ENCODE measurements at regions not wholly inside any gene's neighbourhood (a gene's known extent, or its start where the extent isn't known, plus 50 kb on each side); places are given as distances from the start of the nearest gene placed in this dataset.
"Not testable (repeated sequence)": the region's sequence is repeated elsewhere in the genome, so short reads cannot be mapped to it uniquely, and the experiment has no call there.

GRCh38 chr7:136441835-136442234 is 426.6 kb upstream of the CHRM2 start:
- in situ Hi-C loops (cut with HindIII; ENCODE audit: low sequenced_read_pairs), result no loop called here

GRCh38 chr7:136431736-136432135 is 436.7 kb upstream of the CHRM2 start:
- in situ Hi-C loops (cut with HindIII; ENCODE audit: low sequenced_read_pairs), result not testable (repeated sequence)

- in situ Hi-C loops (cut with HindIII; ENCODE audit: low sequenced_read_pairs), result no loop called here
These were observed 444.4 kb upstream of the CHRM2 start for GRCh38 chr7:136424058-136424457.

- in situ Hi-C loops (cut with HindIII; ENCODE audit: low sequenced_read_pairs), result not testable (repeated sequence)
These were observed 442.6 kb upstream of the MTPN start for GRCh38 chr7:136419740-136420139.

GRCh38 chr7:136412952-136413351 is 435.8 kb upstream of the MTPN start:
- in situ Hi-C loops (cut with HindIII; ENCODE audit: low sequenced_read_pairs), result no loop called here

GRCh38 chr7:136405931-136406777 is 429.0 kb upstream of the MTPN start:
- in situ Hi-C loops (cut with HindIII; ENCODE audit: low sequenced_read_pairs), result no loop called here

- in situ Hi-C loops (cut with HindIII; ENCODE audit: low sequenced_read_pairs), result no loop called here
These were observed 426.4 kb upstream of the MTPN start for GRCh38 chr7:136403591-136403990.

GRCh38 chr7:136400877-136401276 is 423.7 kb upstream of the MTPN start:
- in situ Hi-C loops (cut with HindIII; ENCODE audit: low sequenced_read_pairs), result no loop called here

GRCh38 chr7:136399385-136399784 is 422.2 kb upstream of the MTPN start:
- in situ Hi-C loops (cut with HindIII; ENCODE audit: low sequenced_read_pairs), result no loop called here

- in situ Hi-C loops (cut with HindIII; ENCODE audit: low sequenced_read_pairs), result no loop called here
These were observed 415.7 kb upstream of the MTPN start for GRCh38 chr7:136392856-136393255.

GRCh38 chr7:136391371-136391770 is 414.2 kb upstream of the MTPN start:
- in situ Hi-C loops (cut with HindIII; ENCODE audit: low sequenced_read_pairs), result no loop called here

GRCh38 chr7:136389933-136390332 is 412.8 kb upstream of the MTPN start:
- in situ Hi-C loops (cut with HindIII; ENCODE audit: low sequenced_read_pairs), result no loop called here

GRCh38 chr7:136386876-136387275 is 409.7 kb upstream of the MTPN start:
- in situ Hi-C loops (cut with HindIII; ENCODE audit: low sequenced_read_pairs), result no loop called here

GRCh38 chr7:136371409-136371808 is 394.2 kb upstream of the MTPN start:
- in situ Hi-C loops (cut with HindIII; ENCODE audit: low sequenced_read_pairs), result not testable (repeated sequence)

GRCh38 chr7:136370137-136370536 is 393.0 kb upstream of the MTPN start:
- in situ Hi-C loops (cut with HindIII; ENCODE audit: low sequenced_read_pairs), result no loop called here

GRCh38 chr7:136369225-136369624 is 392.1 kb upstream of the MTPN start:
- in situ Hi-C loops (cut with HindIII; ENCODE audit: low sequenced_read_pairs), result no loop called here

GRCh38 chr7:136359333-136359903 is 382.3 kb upstream of the MTPN start:
- in situ Hi-C loops (cut with HindIII; ENCODE audit: low sequenced_read_pairs), result no loop called here

- in situ Hi-C loops (cut with HindIII; ENCODE audit: low sequenced_read_pairs), result no loop called here
These were observed 376.1 kb upstream of the MTPN start for GRCh38 chr7:136353287-136353686.

- in situ Hi-C loops (cut with HindIII; ENCODE audit: low sequenced_read_pairs), result loop anchor here (5.0 kb wide), 1 partner anchor 46 kb away; no protein-coding TSS in a partner anchor
These were observed 371.5 kb upstream of the MTPN start for GRCh38 chr7:136348542-136349192.

GRCh38 chr7:136348142-136348541 is 371.0 kb upstream of the MTPN start:
- in situ Hi-C loops (cut with HindIII; ENCODE audit: low sequenced_read_pairs), result loop anchor here (5.0 kb wide), 1 partner anchor 46 kb away; no protein-coding TSS in a partner anchor

- in situ Hi-C loops (cut with HindIII; ENCODE audit: low sequenced_read_pairs), result loop anchor here (5.0 kb wide), 1 partner anchor 45 kb away; no protein-coding TSS in a partner anchor
These were observed 370.3 kb upstream of the MTPN start for GRCh38 chr7:136347488-136347887.

- in situ Hi-C loops (cut with HindIII; ENCODE audit: low sequenced_read_pairs), result no loop called here
These were observed 365.1 kb upstream of the MTPN start for GRCh38 chr7:136342251-136342650.
